Heart left ventricle (tissue), 13 donors: ENCODE measurements at regions not wholly inside any gene's neighbourhood (a gene's known extent, or its start where the extent isn't known, plus 50 kb on each side); places are given as distances from the start of the nearest gene placed in this dataset.

Source experiments
- POLR2A ChIP-seq, 2 donors: fragments of 450-650 bp; IDR thresholded peaks; one replicate each; pipeline ENCODE4 v1.6.1; 2017; ENCODE audit warnings: antibody characterized with exemption in 2 of 2, mild to moderate bottlenecking in 2 of 2, moderate library complexity in 2 of 2
- TF ChIP-seq, protein P1 (sequence below), 12 donors: fragments of 200-600 bp; sonication (generic) in 4 of 12; IDR thresholded peaks; one replicate each; pipeline versions ENCODE4 v1.5.0 to v1.8.0; 2018 to 2022; ENCODE audit warnings: antibody characterized with exemption in 12 of 12, mild to moderate bottlenecking in 5 of 12
- donor health status: ischemic (EF 13 %, LVEDD 7.1; RV severe dilation, severe dysfunction).
- donor health status: DM: no; HTN: yes; CAD: no.
- donor health status: DM: no; HTN: no; CAD: no.
- donor health status: ischemic (EF 25% LVEDD 6.9; RV normal size, moderate dysfunction).
- donor health status: ischemic (EF 25% LVEDD 5.7; RV mildly dilated, moderate dysfunction).
- donor health status: ischemic (EF 35%, LVEDD 5.7; RV mildly dilated, moderate dysfunction).
- donor health status: nonischemic (EF 11% LVEDD 7.7; RV severe dilation, severe dysfunction).
- donor health status: DM: yes; HTN: yes; CAD: no.
- donor health status: PGD.
- donor health status: ischemic (EF 29% LVEDD 5.4; RV normal size, mild dysfunction).
- donor health status: nonischemic (EF 23%, LVEDD 6.1; RV moderate dilation, normal function).

DNA sequence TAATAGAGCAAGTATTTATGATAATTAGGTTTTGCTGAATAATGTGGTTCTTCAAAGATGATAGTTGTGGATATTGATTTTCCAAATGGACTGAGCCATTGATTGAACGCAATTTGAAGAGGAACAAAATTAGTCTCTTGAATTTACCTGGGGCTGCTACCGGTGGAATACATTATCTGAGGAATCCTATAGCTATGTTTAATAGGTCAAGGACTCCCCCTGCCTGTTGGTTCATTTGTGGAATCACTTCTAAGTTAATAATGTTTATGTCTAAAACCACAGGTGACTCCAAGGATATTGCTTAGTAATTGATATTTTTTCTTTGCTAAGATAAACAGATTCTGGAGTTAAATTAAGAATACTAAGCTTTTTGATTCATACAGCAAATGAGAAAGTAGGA lies 576.0 kb upstream of the PABPC4L start:
- TF ChIP-seq, protein P1, sequence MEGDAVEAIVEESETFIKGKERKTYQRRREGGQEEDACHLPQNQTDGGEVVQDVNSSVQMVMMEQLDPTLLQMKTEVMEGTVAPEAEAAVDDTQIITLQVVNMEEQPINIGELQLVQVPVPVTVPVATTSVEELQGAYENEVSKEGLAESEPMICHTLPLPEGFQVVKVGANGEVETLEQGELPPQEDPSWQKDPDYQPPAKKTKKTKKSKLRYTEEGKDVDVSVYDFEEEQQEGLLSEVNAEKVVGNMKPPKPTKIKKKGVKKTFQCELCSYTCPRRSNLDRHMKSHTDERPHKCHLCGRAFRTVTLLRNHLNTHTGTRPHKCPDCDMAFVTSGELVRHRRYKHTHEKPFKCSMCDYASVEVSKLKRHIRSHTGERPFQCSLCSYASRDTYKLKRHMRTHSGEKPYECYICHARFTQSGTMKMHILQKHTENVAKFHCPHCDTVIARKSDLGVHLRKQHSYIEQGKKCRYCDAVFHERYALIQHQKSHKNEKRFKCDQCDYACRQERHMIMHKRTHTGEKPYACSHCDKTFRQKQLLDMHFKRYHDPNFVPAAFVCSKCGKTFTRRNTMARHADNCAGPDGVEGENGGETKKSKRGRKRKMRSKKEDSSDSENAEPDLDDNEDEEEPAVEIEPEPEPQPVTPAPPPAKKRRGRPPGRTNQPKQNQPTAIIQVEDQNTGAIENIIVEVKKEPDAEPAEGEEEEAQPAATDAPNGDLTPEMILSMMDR (IDR thresholded peaks at IDR 0.05), result peak in 2 of 12 donors; percentile 10 to 18
- no peak for TF ChIP-seq POLR2A (IDR thresholded peaks at IDR 0.05)
